ENCODE measurements at regions not wholly inside any gene's neighbourhood (a gene's known extent, or its start where the extent isn't known, plus 50 kb on each side); places are given as distances from the start of the nearest gene placed in this dataset.

- no peak for DNase-seq
These were observed 166.6 kb downstream of the SLC28A3 start for GRCh38 chr9:84173961-84174360.

GRCh38 chr9:84174486-84174885 is 166.1 kb downstream of the SLC28A3 start:
- no peak for DNase-seq

DNA sequence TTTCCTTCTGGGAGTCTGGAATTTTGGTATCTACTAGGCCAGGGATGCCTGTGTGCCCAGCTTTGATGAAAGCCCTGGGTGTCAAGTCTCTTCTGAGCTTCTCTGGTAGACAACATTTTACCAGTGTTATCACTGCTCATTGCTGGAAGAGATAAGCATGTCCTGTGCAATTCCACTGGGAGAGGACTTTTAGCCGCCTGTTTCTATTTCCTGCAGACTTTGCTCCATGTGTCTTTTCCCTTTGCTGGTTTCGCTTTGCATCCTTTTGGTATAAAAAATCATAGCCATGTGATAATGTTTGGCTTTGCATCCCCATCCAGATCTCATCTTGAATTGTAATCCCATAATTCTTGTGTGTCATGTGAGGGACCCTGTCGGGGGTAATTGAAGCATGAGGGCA is 163.2 kb downstream of the SLC28A3 start:
- no peak for DNase-seq

GRCh38 chr9:84179531-84179930 is 161.0 kb downstream of the SLC28A3 start:
- no peak for DNase-seq

DNA sequence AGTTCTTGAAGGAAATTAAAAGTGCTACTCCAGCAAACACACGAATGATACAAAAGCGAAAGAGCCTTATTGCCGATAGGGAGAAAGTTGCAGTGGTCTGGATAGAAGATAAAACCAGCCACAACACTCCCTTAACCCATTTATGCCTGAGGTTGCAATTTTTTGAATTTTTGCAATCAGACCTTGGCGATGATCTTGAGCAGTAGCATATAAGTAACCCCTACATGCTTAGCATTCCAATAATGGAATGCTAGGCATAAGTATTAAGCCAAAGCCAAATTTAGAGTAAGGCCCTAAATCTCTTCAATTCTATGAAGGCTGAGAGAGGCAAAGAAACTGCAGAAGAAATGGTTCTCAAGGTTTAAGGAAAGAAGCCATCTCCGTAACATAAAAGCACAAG is 153.5 kb downstream of the SLC28A3 start:
- DNase-seq, result no peak

DNA sequence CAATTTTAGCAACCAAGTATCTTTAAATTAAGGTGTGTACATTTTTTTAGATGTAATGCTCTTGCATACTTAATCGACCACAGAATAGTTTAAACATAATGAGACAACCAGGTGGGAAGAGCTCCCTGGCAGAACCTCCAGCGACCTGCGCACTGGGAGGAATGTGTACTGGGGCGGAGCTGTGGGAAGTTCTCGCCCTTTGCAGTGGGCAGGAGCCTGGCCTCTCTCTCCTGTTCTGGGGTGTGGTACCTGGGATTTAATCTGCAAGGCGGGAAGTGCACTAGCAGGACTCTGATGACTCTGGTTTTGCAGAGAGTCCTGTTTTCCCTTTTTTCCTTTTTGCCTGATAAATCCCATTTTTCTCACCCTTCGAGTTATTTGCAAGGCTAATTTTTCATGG is 150.7 kb downstream of the SLC28A3 start:
- no peak for DNase-seq

DNA sequence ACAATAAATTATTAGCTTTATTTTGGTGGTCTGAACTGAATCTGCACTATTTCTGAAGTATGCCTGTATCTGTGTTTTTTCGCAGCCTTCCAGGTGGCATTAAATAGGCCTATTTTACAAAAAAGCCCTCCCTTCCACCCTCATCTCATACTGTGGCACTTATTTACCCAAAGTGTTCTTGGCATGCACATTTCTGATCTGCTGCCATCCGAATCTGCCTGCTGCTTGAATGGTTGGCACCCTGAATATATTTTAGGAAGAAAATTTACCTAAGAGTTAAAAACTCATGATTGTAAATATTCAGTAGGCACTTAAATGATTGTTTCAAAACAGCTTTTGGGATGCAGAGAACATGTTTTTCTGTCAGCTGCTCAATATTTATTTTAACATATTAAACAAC is 150.1 kb downstream of the SLC28A3 start:
- DNase-seq, result no peak

DNA sequence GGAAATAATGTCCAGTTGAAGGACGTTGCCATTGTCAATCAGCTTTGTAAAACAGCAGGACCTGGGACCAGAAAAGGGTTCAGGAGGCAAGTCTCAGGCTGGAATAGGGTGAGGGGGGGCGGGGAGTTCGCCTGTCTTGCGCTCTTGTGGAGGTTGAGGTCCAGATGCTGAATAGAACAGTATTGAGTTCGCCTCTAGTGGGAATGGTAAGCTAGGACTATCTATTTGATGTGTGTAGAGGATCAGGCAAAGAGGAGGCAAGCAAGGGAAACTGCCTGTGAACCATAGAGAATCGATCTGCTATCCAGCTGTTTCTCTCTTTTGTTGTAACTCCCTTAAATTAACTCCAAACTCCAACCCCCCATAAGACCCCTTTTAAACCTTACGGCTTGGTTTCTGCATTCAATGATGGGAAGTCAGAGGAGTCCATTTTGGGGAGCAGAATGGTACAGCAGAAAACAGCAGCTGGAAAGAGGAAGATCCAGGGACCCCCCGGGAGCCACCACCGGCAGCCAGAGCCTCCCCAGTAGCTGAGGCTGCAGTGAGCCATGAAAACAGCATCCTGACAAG is 133.7 kb downstream of the SLC28A3 start:
- DNase-seq, result no peak

- peak in 8 of 58 donors; percentile 3 to 38 (median 14) for DNase-seq
These were observed 133.0 kb downstream of the SLC28A3 start for GRCh38 chr9:84207491-84207951.

DNA sequence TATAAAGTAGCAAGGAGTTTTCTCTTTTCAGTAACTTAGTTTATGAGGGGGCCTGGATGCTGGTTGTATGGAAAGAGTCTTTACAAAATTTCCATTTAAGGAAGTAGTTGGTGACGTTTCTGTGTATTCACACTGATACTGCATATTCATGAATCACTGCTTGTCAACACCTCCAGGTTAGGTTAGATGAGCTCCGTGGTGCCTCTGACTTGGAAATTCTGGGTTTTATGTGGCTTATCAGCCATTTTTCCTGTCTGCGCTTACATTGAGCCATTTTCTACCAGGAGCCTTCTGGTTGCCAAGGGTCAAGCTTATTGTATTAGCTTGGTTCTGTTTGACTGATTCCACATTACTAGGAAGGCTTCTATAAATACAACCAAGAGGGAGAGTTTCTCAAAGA is 128.3 kb downstream of the SLC28A3 start:
- DNase-seq, result no peak

- DNase-seq, result no peak
These were observed 127.6 kb downstream of the SLC28A3 start for GRCh38 chr9:84212982-84213381.

DNA sequence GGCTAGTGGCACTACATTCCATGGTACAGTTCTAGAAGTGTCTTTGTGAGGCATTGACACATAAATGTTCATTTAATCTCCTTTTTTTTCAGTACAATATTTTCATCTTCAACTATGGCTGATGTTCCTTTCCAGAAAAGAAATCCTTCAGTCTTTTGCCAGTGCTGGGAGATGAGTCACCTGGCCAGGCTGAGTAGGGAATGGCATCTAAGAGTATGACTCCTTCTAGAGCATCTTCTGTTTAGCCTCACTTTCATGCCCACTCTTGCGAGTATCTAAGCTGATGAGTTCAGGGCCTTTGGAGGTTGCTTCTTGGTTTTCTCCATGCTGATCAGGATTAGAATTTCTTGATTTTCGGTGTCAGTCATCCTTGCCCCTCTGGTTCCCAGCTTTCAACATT is 124.4 kb downstream of the SLC28A3 start:
- DNase-seq, result no peak

GRCh38 chr9:84218322-84218721 is 122.2 kb downstream of the SLC28A3 start:
- no peak for DNase-seq

DNA sequence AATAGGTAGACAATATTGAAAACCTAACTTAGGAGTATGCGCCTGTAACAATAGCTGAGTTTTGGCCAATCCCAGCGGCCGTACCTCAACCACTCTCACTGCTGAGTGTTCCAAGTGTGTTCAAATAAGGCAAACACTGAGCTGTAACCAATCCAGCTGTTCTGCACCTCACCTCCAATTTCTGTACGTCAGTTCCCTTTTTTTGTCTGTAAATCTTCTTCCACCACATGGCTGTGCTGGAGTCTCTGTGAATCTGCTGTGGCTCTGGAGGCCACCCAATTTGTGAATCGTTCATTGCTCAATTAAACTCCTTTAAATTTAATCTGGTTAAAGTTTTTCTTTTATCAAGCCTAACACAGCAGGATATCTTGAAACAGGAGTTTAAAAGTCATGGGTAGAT is 116.3 kb downstream of the SLC28A3 start:
- no peak for DNase-seq

Measured in anterior cingulate cortex (tissue), 58 donors.